NCI-H82 treated with DMSO at 0.1 percent for 48 hours (cell line): ENCODE measurements at regions not wholly inside any gene's neighbourhood (a gene's known extent, or its start where the extent isn't known, plus 50 kb on each side); places are given as distances from the start of the nearest gene placed in this dataset.

ENCODE experiments used
- DNase-seq: peaks from one replicate; lab custom pipeline; 2025; ENCODE audit not compliant: unreplicated experiment; lab: John Stamatoyannopoulos, UW

GRCh38 chr5:99928490-99928889 lies 606.7 kb upstream of the FAM174A start:
- DNase-seq, result no peak

DNA sequence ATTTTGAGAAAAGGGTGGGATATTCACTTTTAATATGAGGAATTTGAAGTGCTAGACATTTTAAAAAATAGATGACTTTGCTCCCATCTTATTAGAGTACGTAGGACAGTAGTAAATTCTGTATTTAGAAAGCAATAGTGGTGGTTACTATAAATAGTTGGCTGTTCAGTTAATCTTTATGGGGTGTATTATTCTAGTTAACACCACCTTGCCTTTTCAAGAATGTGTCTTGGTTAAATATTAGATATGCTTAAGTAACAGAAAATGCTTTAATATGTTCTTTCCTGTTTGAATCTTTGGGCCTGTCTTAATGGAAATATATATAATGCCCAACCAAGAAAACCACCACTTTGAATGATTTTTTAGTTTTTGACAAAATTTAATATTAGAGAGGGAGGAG lies 608.7 kb upstream of the FAM174A start:
- no peak for DNase-seq

- DNase-seq, result no peak
Observed at GRCh38 chr5:99922386-99922785, 612.8 kb upstream of the FAM174A start.

DNA sequence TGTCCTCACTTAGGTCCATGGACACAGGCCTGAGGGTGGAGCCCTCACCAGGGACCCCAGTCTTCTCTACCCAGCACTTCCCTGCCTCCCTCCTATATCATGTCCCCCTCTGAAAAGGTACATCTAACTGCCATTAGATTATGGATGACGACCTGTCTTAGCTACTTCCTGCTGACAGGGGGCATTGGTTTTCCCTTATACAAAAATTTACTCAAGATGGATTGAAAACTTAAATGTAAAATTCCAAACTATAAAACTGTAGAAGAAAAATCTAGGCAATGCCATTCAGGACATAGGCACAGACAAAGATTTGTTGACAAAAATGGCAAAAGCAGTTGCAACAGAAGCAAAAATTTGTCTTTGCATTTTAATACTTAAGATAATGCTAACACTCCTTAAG lies 623.2 kb upstream of the FAM174A start:
- DNase-seq, result no peak

- DNase-seq, result no peak
Observed at GRCh38 chr5:99906776-99907175, 628.4 kb upstream of the FAM174A start.

DNA sequence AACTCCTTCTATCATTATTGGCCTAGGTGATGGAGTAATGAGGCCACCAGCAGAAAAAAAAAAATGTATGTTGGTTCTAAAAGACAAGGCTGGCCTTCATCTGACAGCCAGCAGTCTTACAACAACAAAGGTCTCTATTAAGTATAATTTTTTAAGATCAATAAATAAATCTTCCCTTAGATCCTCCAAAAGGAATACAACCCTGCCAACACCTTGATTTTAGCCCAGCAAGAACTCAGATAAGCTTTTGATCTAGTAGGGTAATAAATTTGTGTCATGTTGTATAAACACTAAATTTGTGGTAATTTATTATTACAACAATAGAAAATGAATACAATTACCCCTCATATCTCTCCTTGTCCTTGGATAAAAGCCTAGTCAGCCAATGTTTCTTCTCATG lies 633.2 kb upstream of the FAM174A start:
- no peak for DNase-seq

DNA sequence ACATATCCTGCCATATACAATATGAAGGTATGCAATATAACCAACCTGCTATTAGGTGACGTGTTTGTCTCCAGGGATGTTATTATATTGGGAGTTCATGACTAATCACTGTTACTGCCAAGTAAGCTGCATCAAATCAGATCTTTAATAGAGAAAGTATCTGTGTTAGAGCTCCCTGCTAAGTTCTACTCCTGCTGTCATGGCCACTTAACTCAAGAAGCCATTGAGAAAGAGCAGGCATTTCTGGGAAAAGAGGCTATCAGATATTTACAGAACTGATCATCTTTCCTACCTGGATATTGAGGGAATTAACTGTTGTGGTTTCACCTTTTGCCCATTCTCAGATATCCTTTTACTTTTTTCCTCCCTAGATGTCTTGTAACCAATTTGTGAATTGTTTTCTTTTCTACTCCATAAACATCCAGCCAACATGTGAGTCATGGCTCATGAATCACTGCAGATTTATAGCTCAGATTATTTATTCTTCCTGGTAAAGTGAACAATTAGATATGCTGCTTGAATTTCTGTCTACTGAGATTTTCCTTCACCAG lies 634.8 kb upstream of the FAM174A start:
- DNase-seq, result no peak

- peak; percentile 64 for DNase-seq
Observed at GRCh38 chr5:99879791-99880511, 655.2 kb upstream of the FAM174A start.

DNA sequence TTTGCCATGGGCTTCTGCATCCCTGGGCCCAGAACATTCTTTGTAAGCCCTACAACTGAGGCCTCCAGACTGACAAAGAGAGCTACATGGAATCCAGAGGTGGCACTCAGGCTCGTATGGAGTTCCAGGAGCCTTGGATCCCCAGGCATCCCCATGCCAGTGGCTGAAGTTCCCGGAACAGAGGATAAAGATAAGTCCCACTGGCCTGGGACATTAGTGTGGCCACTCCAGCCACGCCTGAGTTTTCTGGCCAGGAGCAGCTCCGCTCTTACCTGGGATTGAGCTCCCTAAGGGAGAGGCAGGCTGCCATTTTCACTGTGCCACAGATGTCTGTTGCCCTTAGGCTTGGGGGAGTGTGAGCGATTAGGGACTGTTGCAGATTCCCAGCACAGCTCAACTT lies 656.3 kb upstream of the FAM174A start:
- no peak for DNase-seq

DNA sequence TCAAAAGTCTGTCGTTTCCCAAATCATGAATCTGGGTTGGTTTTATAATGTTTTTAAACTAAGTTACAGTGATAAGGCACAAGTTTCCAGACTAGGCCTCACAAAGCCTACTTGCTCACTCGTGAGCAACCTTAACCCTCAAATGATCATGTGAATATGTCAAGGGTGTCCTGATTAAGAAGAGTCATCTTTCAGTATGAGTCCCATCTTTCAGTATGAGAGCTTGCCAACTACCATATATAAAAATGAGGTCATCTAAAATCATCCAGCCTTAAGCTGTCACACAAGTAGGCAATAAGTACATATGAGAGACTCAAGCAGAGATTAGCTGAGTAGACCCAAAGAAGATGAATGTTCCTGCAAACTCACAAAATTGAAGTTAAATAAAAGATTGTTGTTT lies 668.4 kb upstream of the FAM174A start:
- DNase-seq, result no peak

- DNase-seq, result no peak
Observed at GRCh38 chr5:99865159-99865558, 670.0 kb upstream of the FAM174A start.

DNA sequence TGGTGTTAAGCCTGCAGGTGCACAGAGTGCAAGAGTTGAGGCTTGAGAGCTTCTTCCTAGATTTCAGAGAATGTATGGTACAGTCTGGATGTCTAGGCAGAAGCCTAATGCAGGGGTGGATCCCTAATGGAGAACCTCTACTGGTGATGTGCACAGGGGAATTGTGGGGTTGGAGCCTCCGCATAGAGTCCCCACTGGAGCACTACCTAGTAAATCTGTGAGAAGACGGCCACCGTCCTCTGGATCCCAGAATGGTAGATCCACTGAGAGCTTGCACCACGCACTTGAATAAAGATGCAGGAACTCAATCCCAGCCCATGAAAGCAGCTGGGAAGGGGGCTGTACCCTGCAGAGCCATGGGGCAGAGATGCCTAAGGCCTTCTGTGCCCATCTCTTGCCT lies 699.4 kb upstream of the FAM174A start:
- no peak for DNase-seq

DNA sequence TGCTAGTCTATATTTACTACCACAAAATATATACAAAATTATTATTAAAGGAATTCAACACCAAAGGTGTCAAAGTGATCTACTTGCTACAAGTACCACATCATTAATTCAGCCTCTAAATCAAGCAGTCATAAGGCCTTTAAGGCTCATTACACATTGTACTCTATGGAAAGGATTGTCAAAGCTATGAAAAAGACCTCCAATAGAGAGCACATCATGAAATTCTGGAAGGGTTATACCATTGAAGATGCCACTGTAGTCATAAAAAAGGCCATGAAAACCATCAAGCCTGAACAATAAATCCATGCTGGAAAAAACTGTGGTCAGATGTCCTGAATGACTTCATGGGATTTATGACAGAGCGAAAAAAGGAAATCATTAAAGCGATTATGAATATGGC lies 708.0 kb upstream of the FAM174A start:
- DNase-seq, result no peak

DNA sequence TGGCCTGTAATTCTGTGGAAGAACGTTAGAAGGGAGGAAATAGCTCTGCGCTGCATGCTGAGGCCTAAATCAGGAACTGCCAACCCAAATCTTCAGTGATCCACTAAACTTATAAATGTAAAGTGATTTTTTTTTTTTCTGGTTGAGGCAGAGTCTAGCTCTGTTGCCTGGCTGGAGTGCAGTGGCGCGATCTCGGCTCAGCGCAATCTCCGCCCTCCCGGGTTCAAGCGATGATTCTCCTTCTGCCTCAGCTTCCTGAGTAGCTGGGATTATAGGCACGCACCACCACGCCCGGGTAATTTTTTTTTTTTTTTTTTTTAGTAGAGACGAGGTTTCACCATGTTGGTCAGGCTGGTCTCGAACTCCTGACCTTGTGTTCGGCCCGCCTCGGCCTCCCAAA lies 717.4 kb upstream of the FAM174A start:
- no peak for DNase-seq

GRCh38 chr5:99814321-99815063 lies 720.7 kb upstream of the FAM174A start:
- DNase-seq, result no peak

DNA sequence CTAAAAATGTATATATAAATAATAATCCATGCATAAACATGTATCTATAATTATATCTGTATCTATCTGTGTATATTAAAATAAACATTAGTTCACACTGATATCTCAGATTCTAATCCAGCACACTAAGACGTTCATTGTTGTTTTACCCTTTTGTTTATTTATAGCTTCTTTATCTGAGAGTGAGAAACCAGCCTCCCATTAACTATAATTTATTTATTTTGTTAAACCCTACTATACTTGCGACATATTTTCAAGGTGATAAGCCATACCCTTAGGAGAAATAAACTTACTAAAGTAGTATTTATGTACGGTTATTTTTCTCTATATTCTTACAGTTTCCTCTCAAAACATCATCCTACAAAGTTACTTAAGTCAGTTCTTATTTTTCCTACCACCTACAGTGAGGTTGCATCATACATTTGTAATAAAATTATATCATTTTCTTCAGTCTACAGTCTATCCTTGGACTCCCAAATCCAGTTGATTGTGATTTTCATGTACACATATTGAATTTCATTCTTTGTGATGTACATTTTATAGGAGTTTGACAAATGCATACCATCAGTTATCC lies 726.4 kb upstream of the FAM174A start:
- DNase-seq, result no peak

- DNase-seq, result no peak
Observed at GRCh38 chr5:99807346-99807745, 727.8 kb upstream of the FAM174A start.

GRCh38 chr5:99795031-99795430 lies 740.1 kb upstream of the FAM174A start:
- DNase-seq, result no peak

DNA sequence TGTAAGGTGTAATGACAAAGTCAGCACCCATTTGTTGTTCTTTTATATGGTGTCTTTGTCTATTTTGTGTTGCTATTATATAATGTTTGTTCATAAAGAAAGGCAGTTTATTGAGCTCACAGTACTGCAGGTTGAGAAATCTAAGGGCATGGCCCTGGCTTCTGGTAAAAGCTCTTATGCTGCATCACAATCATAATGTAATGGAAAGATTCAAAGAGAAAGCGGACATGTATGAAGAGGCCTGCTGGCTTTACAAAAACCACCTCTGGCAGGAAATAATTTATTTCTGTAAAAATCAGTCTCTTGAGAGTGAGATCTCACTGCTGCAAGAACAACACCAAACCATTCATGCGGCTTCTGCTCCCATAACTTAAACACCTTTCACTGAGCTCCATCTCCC lies 746.7 kb upstream of the FAM174A start:
- DNase-seq, result no peak

DNA sequence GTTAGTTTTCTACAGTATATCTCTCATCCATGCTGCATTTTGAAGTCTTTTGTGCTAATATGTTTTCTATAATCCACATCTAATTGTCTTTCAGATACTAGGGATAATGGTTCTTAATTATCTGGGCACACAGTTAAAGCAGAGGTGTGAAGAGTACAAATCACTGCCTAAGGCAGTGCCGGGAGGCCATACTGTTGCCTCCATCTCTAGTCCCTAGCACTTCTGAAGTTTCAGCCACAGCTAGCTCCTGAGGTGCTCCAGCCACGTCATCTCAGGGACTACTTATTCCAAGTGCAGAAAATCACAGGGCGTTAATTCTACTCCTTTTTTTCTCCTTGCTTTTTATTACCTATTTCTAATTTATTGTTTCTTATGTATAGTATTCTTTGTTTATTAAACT lies 760.0 kb upstream of the FAM174A start:
- DNase-seq, result no peak

DNA sequence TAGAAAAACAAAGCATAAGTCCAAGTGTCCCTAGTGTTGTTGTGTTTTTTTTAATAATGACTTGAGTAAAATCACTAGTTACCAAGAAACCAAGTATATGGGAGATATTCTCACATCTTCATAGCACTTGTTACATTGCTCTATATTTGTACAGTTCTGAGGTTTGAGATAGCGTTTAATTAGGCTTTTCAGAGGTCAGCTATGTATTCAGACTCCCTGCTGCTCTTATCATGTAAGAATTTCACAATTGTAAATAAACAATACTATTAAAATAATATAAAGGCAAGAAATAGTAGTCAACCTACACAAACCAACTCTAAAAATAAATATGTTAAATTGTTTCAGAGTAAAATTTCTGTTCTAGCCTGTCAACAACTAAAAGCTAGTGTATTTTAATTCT lies 761.9 kb upstream of the FAM174A start:
- DNase-seq, result no peak

GRCh38 chr5:99771296-99771695 lies 763.9 kb upstream of the FAM174A start:
- DNase-seq, result no peak
